ENCODE measurements at regions not wholly inside any gene's neighbourhood (a gene's known extent, or its start where the extent isn't known, plus 50 kb on each side); places are given as distances from the start of the nearest gene placed in this dataset.

GRCh38 chr16:6382924-6383459 lies 949.7 kb upstream of the RBFOX1 start:
- no peak for TF ChIP-seq CTCF (conservative IDR thresholded peaks at IDR 0.05 in 1 of 2, IDR thresholded peaks at IDR 0.05 in 1 of 2; ENCODE audit: low read depth in 1 of 2, low read length in 2 of 2)
- no peak for TF ChIP-seq EZH2 (IDR thresholded peaks at IDR 0.05; ENCODE audit: low read length, missing control alignments)

Data from fibroblast of lung (primary cell).